NCI-H526 (cell line): ENCODE measurements at regions not wholly inside any gene's neighbourhood (a gene's known extent, or its start where the extent isn't known, plus 50 kb on each side); places are given as distances from the start of the nearest gene placed in this dataset.

Experiments used
- DNase-seq, 2 experiments: peaks; one replicate each; lab custom pipeline; 2025; lab: John Stamatoyannopoulos, UW

DNA sequence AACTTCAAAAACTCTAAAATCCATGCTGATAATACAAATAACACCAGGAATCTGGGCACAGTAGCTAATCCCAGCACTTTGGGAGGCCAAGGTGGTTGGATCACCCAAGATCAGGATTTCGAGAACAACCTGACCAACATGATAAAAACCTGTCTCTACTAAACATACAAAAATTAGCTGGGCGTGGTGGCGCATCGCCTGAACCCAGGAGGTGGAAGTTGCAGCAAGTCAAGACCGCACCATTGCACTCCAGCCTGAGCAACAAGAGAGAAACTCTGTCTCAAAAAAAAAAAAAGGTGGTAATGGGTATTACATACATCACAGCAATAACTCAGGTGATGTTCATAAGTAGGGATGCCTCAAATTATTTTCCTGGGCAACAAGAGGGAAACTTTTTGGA is 315.0 kb upstream of the MEOX2 start:
- no peak for DNase-seq

DNA sequence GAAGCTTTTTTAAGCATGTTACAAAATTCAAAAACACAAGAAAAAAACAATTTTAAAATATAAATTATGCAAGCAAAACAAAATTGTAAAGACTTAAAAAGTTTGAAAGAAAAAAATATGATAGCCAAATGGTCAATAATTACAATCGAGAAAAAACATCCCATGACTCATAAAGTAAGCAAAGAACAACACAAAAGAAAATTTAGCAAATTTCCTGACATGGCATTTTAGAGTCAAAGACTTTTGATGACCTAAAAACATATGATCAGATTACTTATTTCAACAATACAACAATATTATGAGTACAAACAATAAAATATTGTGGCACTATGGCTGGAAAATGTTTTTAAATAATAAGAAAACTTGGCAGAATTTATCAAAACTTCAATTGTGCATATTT is 312.1 kb upstream of the MEOX2 start:
- no peak for DNase-seq

DNA sequence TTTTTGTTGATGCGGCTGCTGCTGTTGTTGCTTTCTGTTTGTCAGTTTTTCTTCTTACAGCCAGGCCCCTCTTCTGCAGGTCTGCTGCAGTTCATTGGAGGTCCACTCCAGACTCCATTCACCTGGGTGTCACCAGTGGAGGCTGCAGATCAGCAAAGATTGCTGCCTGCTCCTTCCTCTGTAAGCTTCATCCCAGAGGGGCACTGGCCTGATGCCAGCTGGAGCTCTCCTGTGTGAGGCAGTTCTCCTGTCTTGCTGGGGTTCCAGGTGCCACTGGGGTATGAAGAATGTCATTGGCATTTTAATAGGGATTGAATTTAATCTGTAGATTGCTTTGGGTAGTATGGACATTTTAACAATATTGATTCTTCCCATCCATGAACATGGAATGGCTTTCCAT is 308.5 kb upstream of the MEOX2 start:
- no peak for DNase-seq

DNA sequence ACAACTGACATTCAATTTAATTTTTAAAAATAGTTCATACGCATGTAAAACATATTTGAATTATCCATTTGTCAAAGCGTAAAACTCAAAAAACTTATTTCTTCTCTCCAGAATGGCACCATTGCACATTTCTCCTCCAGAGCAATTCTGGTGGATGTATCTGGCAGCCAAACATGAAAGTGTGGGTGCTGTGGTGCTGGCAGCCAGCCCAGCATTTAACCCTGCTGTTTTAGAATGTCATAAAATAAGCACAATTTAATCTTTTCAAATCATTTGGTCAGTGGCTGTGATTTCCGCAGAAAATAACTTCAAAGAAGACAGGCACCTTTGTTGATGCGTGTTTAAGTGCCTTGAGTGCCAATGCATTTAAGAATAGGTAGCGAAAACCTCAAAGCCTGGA is 302.7 kb upstream of the MEOX2 start:
- no peak for DNase-seq

DNA sequence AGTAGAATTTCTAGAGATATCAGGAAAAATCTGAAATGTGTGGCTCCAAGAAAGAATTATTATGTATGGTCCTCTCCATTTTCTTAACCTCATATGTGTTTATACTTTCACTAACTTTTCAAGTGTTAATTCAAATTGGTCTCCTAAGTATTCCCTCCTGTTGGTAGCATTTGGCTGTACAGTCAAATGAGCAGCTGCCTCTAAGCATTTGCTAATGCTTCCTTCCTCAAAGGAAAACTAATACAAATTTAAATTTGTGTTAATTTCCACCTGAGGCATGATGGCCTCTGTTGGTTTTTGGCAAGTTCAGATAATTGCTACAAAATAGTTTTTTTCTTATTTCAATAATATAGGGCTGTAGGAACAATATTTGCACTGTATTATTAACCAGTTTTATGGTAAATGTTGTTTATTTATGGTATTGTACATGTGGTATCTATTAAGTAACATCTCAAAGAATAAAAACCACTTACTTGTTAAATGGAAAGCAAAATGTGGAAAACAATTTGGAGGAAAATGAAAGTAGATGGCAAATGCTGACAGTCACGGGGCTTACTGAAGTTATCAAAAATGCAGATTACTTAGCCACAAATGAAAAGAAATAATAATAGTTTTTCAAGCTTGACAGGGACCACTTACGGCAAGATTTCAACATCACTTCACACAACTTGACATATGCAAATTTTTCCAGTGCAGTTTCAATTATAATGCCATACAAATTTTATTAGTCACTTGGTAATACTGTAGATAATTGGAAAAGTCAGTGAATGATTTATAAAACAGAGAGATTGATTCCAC is 299.3 kb upstream of the MEOX2 start:
- DNase-seq = no peak

DNA sequence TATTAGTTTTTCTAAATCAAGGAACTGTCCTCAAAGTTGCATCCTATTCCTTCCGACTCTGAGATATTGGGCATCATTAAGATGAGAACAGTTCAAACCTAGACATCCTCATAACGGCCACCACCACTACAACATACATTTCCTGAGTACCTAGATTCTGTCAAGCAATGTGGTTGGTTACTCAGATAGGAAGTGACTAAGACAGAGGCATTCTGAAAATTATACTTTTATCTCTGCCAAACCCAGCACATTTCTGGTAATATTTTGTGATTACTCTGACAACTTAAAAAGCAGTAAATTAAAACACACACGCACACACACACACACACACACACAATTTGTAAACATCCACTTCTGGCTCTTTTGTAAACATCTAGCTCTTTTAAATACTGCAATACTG is 291.2 kb upstream of the MEOX2 start:
- DNase-seq = no peak

DNA sequence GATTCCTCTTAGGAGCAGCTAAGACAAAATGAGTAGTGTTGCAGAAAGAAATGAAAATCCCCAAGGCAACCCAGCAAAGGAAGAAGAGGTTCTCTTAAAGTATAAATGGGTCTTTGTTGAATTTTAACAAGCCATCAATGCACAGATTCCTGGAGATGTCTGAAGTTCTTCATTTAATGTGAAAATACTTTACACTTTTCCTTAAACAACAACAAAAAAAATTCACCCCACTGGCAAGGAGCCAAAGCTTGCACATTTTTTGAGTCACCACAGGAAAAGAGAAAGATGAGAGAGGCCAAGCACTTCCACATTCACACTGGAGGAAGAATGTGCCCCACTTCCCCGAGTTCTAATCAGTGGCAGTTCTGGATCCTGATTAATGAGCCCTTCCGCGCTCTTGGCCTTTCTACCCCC is 286.4 kb upstream of the MEOX2 start:
- no peak for DNase-seq

DNA sequence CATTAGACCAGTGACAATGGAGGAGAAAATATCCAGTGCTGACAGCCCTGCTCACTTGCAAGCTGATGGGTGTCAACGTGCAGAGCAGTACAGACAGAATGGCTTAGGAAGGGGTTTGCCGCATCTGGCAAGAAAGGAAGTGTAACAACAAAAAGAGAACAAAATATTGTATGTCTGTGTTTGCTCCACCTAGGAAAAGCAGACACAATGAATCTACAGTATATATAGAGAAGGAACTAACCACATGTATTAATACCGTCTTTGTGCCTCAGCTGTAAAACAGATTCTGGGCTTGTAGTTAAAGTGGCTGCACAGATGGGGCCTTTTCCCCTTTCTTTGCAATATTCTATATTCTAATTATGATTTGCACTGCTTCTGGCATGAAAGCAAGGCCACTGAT is 281.1 kb upstream of the MEOX2 start:
- no peak for DNase-seq

DNA sequence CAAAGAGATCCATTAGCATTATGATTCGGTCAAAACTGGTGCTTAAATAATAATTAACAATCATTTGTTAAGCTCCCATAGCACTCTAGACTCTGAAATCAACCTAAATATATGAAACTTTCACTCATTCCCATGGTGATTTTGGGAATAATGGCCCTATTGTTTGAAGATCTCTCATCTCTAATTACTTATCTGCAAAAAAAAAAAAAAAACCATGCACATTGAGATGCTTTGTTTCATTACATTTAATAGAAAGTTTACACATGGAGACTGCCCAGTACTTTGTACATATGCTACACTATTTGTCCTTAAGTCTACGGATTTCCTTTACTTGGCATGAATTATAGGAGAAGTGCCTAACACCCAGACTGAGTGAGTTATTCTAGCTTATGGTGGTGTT is 280.6 kb upstream of the MEOX2 start:
- DNase-seq = no peak

DNA sequence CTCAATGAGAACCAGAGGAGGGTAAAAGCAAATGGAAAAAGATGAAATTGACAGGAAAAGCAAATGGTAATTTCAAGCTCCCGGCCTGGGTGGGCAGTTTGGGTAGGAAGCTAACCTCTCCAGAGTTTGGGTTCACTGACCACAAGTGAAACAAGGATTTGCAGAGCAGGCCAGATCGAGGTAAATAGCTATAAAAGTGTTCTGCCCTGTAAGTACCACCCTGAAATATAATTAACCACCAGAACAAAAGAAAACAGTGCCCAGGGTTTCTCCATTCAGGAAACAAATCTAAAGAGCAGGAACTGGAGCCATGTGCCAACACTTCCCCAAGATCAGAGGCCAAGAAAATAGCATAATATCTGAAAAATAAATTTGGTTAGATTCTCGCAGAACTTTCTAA is 276.7 kb upstream of the MEOX2 start:
- no peak for DNase-seq

DNA sequence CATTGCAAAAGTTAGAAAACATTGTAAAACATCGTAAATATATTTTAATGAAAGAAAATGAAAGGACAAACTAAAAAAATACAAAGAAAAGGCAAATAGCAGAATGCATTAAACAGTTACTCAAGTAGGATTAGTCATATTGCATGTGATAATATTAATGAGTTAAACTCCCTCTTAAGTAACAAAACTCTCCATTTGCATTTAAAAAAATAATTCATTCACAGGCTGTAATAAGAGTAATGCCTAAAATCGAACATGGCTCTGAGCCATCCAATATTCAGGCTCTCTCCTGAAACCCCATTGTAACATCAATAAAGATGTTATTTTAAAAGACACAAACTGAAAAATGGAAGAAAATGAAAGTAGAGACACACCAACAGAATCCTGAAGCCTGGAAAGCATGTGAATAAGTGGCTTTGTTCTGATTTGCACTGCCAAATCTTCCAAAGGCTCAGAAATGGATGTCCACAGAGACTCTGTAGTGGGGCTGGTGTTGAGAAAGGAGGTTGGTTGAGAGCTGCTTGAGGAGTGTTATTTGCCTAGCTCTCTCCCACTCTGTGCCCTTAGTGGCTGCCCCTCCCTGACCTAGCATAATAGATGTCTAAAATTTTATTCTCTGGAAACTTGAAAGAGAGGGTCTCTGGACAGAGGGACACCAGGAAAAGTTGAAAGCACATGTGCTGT is 268.3 kb upstream of the MEOX2 start:
- DNase-seq = no peak

DNA sequence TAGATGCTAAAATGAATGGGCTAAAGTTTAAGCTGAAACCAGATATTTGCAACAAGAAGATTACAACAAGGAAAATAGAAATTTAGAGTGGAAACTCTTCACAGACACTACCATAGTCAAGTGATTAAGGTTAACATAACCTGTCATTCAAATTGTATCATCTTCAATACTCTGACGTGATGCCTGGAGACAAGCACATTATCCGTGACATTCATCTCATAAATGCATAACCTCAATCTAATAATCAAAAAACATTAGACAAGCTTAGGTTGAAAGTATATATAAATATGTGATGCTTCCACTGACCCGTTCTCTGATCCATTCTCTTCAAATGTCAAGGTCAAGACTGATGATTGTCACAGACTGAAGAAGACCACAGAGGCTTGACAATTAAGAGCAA is 263.8 kb upstream of the MEOX2 start:
- DNase-seq = no peak

DNA sequence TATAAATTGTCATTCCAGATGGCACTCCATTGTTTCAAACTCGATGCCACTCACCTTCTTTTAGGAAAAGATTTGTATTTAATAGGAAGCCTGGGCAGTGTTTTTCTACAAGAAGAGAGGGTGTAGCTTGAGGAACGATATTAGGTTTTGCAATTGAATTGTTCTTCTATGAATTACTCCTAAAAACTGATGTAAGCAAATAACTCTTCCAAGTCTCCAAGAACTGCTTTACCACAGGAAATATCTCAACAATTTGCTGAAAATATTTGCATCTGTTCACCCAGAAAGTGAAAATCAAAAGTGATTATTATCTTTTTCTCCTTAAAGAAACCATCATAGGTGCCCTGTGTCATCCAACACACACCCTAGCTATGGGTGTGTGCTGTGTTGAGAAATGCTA is 261.3 kb upstream of the MEOX2 start:
- DNase-seq = no peak

DNA sequence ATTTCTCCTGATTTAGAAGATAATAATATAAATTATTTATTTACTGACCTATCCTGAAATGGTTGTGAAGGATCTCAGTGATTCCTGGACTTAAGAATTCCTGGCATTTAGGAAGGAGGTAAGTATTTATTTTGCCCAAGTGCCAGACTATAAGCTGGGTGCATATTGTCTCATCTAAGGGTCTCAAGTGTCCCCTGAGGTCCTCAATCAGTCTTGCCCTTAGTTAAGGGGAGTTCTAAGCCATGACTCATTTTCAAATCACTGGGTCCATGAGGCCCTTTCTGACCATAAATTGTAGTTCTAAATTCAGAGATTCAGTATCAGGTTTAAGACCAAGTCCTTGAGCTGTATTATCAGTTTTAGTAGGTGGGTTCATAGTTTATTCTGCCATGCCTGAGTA is 251.6 kb upstream of the MEOX2 start:
- no peak for DNase-seq

DNA sequence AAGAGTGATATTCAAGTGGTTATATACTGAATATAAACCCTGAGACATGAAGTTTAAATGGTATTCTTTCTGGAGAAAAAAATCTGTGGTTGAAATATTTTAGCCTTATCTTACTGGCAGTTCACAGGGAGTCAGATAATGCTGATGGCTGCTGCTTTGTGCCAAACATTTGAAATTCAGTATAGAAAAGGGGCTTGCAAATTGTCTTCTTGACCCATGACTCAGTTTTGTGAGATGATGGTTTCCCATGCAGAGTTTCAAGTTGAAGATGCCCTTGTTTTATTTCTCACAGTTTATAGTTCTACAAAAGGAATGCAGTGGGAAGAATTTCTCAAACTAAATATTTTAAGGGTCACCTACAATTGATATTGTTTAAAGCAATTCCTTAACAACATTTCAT is 251.1 kb upstream of the MEOX2 start:
- no peak for DNase-seq

DNA sequence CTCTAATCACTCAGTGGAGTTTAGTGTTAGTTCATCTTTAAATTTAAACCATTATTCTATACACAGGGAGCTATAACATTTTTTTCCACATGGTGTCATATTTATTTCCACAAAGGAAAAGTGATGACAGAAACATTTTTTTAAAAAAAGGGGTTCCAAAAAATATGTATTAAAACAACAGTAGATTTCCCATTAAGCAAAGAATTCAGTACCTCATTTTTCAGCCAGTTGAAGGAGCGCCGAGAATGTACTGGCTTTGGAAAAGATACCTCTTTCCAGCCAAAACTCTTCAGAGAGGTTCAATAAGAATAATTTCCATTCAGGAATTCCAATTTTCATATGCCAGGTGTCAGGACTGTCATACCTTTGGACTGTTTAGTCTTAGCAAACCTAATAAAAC is 250.5 kb upstream of the MEOX2 start:
- DNase-seq = no peak

DNA sequence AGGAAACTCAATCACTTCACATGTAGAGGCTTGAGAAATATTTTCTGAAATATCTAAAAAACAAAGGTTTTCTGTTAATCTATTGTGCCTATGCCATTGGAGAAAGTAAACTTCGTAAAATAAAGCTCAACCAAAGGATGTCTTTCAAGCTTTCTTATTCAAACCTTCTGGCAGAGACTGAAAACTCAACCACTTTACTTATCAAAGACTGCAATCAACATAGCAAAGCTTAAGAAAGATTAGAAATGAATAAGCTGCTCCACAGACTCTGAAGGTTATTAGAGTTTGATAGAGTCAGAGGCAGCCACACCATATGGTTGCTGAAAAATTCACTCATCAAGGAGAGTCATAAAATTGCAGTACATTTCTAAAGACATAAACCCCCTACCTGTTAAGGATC is 245.8 kb upstream of the MEOX2 start:
- DNase-seq = no peak

DNA sequence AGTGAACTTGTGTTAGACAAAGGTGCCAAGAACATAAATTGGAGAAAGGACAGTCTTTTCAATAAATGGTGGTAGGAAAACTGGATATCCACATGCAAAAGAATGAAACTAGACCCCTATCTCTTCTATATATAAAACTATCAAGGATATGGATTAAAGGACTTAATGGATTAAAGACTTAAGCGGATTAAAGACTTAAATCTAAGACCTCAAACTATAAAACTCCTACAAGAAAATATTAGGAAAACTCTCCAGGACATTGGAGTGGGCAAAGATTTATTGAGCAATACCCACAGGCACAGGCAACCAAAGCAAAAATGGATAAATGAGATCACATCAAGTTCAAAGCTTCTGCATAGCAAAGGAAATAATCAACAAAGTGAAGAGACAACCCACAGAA is 242.9 kb upstream of the MEOX2 start:
- no peak for DNase-seq

DNA sequence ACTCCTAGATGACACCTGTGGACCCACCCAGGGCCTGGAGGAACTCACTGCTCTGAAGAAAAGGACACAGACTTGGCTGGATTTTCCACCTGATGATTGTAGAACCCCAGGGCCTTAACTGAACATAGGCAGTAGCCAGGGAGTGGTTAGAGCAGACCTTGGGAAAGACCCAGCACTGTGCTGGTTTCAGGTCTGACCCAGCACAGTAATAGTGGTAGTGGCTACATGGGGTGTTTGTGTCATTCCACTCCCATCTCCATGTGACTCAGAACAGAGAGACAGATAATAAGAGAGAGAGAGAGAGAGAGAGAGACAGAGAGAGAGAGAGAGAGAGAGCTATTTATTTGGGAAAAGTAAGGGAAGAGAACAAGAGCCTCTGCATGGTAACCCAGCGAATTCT is 239.1 kb upstream of the MEOX2 start:
- DNase-seq = no peak

DNA sequence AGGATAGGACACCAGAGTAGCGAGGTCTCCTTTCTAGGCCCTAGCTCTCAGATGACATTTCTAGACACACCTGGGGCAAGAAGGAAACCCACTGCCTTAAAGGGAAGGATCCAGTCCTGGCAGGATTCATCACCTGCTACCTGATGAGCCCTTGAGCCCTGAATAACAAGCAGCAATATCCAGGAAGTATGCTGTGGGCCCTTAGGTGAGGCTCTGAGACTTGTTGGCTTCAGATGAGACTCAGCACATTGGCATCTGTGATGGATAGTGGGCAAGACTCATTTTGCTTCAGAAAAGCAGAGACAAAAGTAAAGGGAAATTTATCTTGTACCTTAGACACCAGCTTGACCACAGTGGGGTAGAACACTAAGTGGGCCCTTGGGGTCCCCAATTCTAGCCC is 238.4 kb upstream of the MEOX2 start:
- DNase-seq = no peak

DNA sequence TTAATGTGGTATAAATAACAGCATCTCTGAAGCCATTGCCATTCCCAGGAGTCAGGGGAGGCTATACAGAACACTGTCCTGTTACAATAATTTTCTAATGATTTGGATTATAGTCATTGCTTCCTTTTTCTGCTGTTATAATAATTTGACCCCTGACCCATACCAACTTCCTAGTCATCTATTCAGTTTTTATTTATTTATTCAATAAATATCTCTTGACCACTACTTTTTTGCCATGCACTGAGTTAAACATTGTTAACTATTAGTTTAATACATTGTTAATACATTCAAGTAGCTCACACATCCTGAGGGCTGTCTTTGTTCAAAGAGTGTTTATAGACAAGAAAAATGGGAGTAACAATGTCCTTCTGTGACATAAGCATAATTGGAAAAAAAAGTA is 235.5 kb upstream of the MEOX2 start:
- no peak for DNase-seq

DNA sequence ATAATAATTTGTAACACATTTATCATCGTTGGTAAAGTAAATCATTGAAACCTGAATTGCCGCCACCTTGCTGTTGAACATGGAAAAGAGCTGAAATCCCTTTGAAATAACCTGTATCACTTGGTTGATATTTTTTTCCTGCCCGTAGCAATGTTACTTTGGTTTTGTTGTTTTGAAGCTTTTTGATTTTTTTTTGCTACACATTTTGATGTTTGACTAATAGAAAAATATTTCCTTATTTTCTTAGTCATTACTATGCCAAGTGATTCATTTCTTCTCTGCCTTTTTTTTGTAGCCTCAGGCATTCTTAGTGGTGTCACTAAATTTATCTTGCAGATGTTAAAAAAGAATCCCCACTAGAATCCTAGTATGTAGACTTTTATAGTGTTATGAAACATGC is 235.1 kb upstream of the MEOX2 start:
- no peak for DNase-seq

DNA sequence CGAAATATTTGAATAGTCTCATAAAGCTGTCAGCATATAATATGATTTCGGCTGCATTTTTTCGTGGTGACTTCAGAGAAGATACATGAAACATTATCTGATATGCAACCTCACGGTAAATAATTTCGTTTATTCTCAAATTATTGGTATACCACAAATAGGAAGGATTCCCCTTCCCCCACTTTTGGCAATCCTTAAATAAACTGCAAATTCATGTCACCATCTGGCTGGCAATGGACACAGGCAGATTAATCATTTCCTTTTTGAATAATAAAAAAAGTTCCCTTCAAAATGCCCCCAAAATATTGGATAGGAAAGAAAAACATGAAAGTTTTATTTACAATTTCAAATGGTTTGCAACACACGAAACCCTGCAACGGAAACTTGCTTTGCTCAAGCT is 234.5 kb upstream of the MEOX2 start:
- no peak for DNase-seq
